Liver (tissue), 8 donors: ENCODE measurements at regions not wholly inside any gene's neighbourhood (a gene's known extent, or its start where the extent isn't known, plus 50 kb on each side); places are given as distances from the start of the nearest gene placed in this dataset.
"Not testable (repeated sequence)": the region's sequence is repeated elsewhere in the genome, so short reads cannot be mapped to it uniquely, and the experiment has no call there.

Source experiments
- DNase-seq: peaks from one replicate; pipeline ENCODE4 v3.0.0-alpha.2; 2017; ENCODE audit warnings: low spot score
- H3K27ac ChIP-seq, 2 donors: one replicate each; pipeline ENCODE4 v1.7.0; 2013; ENCODE audit warnings: inconsistent platforms in 2 of 2, low read length in 2 of 2, control low read depth in 1 of 2, low read depth in 1 of 2, mild to moderate bottlenecking in 1 of 2
- H3K27me3 ChIP-seq, 4 donors: one replicate each; pipeline versions ENCODE4 v1.6.1 to v1.7.0; 2013; ENCODE audit warnings: low read length in 3 of 4, inconsistent platforms in 1 of 4, mild to moderate bottlenecking in 1 of 4, moderate library complexity in 1 of 4; ENCODE audit not compliant: control insufficient read depth in 4 of 4, insufficient read depth in 4 of 4
- H3K36me3 ChIP-seq, 4 donors: one replicate each; pipeline versions ENCODE4 v1.6.1 to v1.7.0; 2013; ENCODE audit warnings: low read length in 3 of 4, mild to moderate bottlenecking in 3 of 4, low read depth in 1 of 4, moderate library complexity in 1 of 4; ENCODE audit not compliant: control insufficient read depth in 4 of 4, insufficient read depth in 3 of 4
- H3K4me1 ChIP-seq, 4 donors: one replicate each; pipeline versions ENCODE4 v1.6.1 to v1.7.0; 2013; ENCODE audit warnings: low read length in 3 of 4, mild to moderate bottlenecking in 3 of 4, moderate library complexity in 1 of 4; ENCODE audit not compliant: control insufficient read depth in 4 of 4, insufficient read depth in 4 of 4
- H3K4me3 ChIP-seq, 3 donors: one replicate each; pipeline versions ENCODE4 v1.6.1 to v1.7.0; 2013; ENCODE audit warnings: low read length in 3 of 3, control low read depth in 1 of 3, low read depth in 1 of 3, mild to moderate bottlenecking in 1 of 3
- H3K9ac ChIP-seq, 2 donors: one replicate each; pipeline ENCODE4 v1.7.0; 2013; ENCODE audit warnings: low read length in 2 of 2, mild to moderate bottlenecking in 2 of 2, moderate library complexity in 2 of 2, control low read depth in 1 of 2, low read depth in 1 of 2
- H3K9me3 ChIP-seq, 4 donors: one replicate each; pipeline versions ENCODE4 v1.6.1 to v1.7.0; 2013; ENCODE audit warnings: low read length in 3 of 4; ENCODE audit not compliant: control insufficient read depth in 4 of 4
- EGR1 ChIP-seq, 2 donors: IDR thresholded peaks; 2 replicates each; pipeline ENCODE4 v1.6.1; 2016 to 2018; ENCODE audit warnings: antibody characterized with exemption in 2 of 2, low read depth in 2 of 2
- GABPA ChIP-seq, 2 donors: IDR thresholded peaks in 1 of 2; conservative IDR thresholded peaks in 1 of 2; 2 replicates each; pipeline ENCODE4 v1.6.1; 2016; ENCODE audit warnings: antibody characterized with exemption in 2 of 2, mild to moderate bottlenecking in 1 of 2, moderate library complexity in 1 of 2
- HNF4A ChIP-seq, 2 donors: conservative IDR thresholded peaks; 2 replicates each; pipeline ENCODE4 v1.6.1; 2016; ENCODE audit warnings: antibody characterized with exemption in 2 of 2, mild to moderate bottlenecking in 2 of 2
- HNF4G ChIP-seq: IDR thresholded peaks from 2 replicates; pipeline ENCODE4 v1.6.1; 2016; ENCODE audit warnings: antibody characterized with exemption
- JUND ChIP-seq, 2 donors: IDR thresholded peaks; 2 replicates each; pipeline ENCODE4 v1.6.1; 2016; ENCODE audit warnings: antibody characterized with exemption in 2 of 2
- NR2F2 ChIP-seq: IDR thresholded peaks from 2 replicates; pipeline ENCODE4 v1.6.1; 2016; ENCODE audit warnings: antibody characterized with exemption
- RAD21 ChIP-seq, 2 donors: IDR thresholded peaks; 2 replicates each; pipeline ENCODE4 v1.6.1; 2016; ENCODE audit warnings: antibody characterized with exemption in 2 of 2, mild to moderate bottlenecking in 2 of 2
- RXRA ChIP-seq, 2 donors: IDR thresholded peaks; 2 replicates each; pipeline ENCODE4 v1.6.1; 2017 to 2018; ENCODE audit warnings: antibody characterized with exemption in 2 of 2, mild to moderate bottlenecking in 1 of 2
- SP1 ChIP-seq: IDR thresholded peaks from 2 replicates; pipeline ENCODE4 v1.6.1; 2018; ENCODE audit warnings: antibody characterized with exemption, mild to moderate bottlenecking
- TAF1 ChIP-seq: conservative IDR thresholded peaks from 2 replicates; pipeline ENCODE4 v1.6.1; 2016; ENCODE audit warnings: antibody characterized with exemption, mild to moderate bottlenecking
- YY1 ChIP-seq: IDR thresholded peaks from 2 replicates; pipeline ENCODE4 v1.6.1; 2016; ENCODE audit warnings: antibody characterized with exemption, mild to moderate bottlenecking
- WGBS: extraction: QIAGEN DNeasy Blood & Tissue Kit; methylation state at CpG from one replicate; pipeline ENCODE4 v1.1.7; 2013; 5-methylcytosine and 5-hydroxymethylcytosine counted together
- TF ChIP-seq, protein P1 (sequence below): fragments of 150-350 bp; IDR thresholded peaks from 2 replicates; pipeline ENCODE4 v1.5.1; 2017; ENCODE audit warnings: improper control_type of control experiment, low read depth, low read length; ENCODE audit not compliant: missing input control
- TF ChIP-seq, protein P2 (sequence below): IDR thresholded peaks from 2 replicates; pipeline ENCODE4 v1.6.1; 2016; ENCODE audit warnings: antibody characterized with exemption
- TF ChIP-seq, protein P3 (sequence below): IDR thresholded peaks from 2 replicates; pipeline ENCODE4 v1.6.1; 2016; ENCODE audit warnings: antibody characterized with exemption
- TF ChIP-seq, protein P4 (sequence below): IDR thresholded peaks from 2 replicates; pipeline ENCODE4 v1.6.1; 2016; ENCODE audit warnings: antibody characterized with exemption
- TF ChIP-seq, protein P5 (sequence below): IDR thresholded peaks from 2 replicates; pipeline ENCODE4 v1.6.1; 2016; ENCODE audit warnings: antibody characterized with exemption, mild to moderate bottlenecking
- donor health status: healthy.
- donor health status: healthy.
- donor health status: healthy.
- donor health status: healthy.
- donor health status: healthy.

DNA sequence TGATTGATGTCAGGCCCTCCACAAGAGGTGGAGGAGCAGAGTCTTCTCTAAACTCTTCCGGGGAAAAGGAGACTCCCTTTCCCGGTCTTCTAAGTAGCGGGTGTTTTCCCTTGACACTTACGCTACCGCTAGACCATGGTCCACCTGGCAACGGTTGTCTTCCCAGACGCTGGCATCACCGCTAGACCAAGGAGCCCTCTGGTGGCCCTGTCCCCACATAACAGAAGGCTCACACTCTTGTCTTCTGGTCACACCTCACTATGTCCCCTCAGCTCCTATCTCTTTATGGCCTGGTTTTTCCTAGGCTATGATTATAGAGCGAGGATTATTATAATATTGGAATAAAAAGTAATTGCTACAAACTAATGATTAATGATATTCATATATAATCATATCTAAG lies 532.5 kb upstream of the SYNCRIP start:
- not testable (repeated sequence) for H3K4me1 ChIP-seq, H3K9ac ChIP-seq, H3K4me3 ChIP-seq, H3K27ac ChIP-seq, H3K36me3 ChIP-seq, H3K9me3 ChIP-seq, H3K27me3 ChIP-seq
- peak; percentile 38 for DNase-seq
- 26% methylated on average over 9 of the region's 9 CpGs for WGBS
- peak; percentile 44 to 50 for TF ChIP-seq HNF4A (conservative IDR thresholded peaks at IDR 0.05)
- TF ChIP-seq, protein P1, sequence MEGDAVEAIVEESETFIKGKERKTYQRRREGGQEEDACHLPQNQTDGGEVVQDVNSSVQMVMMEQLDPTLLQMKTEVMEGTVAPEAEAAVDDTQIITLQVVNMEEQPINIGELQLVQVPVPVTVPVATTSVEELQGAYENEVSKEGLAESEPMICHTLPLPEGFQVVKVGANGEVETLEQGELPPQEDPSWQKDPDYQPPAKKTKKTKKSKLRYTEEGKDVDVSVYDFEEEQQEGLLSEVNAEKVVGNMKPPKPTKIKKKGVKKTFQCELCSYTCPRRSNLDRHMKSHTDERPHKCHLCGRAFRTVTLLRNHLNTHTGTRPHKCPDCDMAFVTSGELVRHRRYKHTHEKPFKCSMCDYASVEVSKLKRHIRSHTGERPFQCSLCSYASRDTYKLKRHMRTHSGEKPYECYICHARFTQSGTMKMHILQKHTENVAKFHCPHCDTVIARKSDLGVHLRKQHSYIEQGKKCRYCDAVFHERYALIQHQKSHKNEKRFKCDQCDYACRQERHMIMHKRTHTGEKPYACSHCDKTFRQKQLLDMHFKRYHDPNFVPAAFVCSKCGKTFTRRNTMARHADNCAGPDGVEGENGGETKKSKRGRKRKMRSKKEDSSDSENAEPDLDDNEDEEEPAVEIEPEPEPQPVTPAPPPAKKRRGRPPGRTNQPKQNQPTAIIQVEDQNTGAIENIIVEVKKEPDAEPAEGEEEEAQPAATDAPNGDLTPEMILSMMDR = peak; percentile 50
- TF ChIP-seq RAD21 (IDR thresholded peaks at IDR 0.05) = peak; percentile 81 to 86

DNA sequence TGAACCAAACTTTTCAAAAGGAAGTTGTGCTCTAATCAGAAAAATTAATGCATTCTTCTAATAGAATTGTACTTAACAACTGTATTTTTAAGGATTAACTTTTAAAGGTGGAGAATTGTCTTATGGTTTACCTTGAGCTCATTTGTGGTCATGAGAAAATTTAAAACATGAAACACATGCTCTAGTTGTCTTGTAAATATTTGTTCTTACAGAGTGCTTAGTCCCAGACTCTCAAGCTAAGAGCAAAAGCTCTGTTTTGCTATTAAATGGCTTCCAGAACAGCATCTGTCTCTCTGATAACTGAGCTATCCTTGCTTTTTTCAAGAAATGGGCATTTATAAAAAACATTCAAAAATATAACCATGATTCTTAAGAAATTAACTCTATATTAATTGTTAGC lies 512.2 kb upstream of the SYNCRIP start:
- H3K27ac ChIP-seq = no peak overlapping the region
- H3K9ac ChIP-seq = no peak overlapping the region
- H3K4me3 ChIP-seq = no peak overlapping the region
- H3K9me3 ChIP-seq = no peaks in the 10 kb centered on the region
- TF ChIP-seq, protein P2, sequence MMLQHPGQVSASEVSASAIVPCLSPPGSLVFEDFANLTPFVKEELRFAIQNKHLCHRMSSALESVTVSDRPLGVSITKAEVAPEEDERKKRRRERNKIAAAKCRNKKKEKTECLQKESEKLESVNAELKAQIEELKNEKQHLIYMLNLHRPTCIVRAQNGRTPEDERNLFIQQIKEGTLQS = no peak
- TF ChIP-seq, protein P3, sequence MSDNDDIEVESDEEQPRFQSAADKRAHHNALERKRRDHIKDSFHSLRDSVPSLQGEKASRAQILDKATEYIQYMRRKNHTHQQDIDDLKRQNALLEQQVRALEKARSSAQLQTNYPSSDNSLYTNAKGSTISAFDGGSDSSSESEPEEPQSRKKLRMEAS = no peak
- no peak for TF ChIP-seq HNF4G
- no peak for TF ChIP-seq EGR1 (IDR thresholded peaks at IDR 0.05; ENCODE audit: low read depth in 2 of 2)
- TF ChIP-seq, protein P4, sequence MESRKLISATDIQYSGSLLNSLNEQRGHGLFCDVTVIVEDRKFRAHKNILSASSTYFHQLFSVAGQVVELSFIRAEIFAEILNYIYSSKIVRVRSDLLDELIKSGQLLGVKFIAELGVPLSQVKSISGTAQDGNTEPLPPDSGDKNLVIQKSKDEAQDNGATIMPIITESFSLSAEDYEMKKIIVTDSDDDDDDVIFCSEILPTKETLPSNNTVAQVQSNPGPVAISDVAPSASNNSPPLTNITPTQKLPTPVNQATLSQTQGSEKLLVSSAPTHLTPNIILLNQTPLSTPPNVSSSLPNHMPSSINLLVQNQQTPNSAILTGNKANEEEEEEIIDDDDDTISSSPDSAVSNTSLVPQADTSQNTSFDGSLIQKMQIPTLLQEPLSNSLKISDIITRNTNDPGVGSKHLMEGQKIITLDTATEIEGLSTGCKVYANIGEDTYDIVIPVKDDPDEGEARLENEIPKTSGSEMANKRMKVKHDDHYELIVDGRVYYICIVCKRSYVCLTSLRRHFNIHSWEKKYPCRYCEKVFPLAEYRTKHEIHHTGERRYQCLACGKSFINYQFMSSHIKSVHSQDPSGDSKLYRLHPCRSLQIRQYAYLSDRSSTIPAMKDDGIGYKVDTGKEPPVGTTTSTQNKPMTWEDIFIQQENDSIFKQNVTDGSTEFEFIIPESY = no peak
- no peak for TF ChIP-seq GABPA (IDR thresholded peaks at IDR 0.05 in 1 of 2, conservative IDR thresholded peaks at IDR 0.05 in 1 of 2)
- no peak for TF ChIP-seq RXRA (IDR thresholded peaks at IDR 0.05)
- no peak for TF ChIP-seq JUND (IDR thresholded peaks at IDR 0.05)
- no peak for TF ChIP-seq TAF1
- TF ChIP-seq SP1 = no peak
- no peak for TF ChIP-seq HNF4A (conservative IDR thresholded peaks at IDR 0.05)
- no peak for TF ChIP-seq NR2F2
- TF ChIP-seq, protein P5, sequence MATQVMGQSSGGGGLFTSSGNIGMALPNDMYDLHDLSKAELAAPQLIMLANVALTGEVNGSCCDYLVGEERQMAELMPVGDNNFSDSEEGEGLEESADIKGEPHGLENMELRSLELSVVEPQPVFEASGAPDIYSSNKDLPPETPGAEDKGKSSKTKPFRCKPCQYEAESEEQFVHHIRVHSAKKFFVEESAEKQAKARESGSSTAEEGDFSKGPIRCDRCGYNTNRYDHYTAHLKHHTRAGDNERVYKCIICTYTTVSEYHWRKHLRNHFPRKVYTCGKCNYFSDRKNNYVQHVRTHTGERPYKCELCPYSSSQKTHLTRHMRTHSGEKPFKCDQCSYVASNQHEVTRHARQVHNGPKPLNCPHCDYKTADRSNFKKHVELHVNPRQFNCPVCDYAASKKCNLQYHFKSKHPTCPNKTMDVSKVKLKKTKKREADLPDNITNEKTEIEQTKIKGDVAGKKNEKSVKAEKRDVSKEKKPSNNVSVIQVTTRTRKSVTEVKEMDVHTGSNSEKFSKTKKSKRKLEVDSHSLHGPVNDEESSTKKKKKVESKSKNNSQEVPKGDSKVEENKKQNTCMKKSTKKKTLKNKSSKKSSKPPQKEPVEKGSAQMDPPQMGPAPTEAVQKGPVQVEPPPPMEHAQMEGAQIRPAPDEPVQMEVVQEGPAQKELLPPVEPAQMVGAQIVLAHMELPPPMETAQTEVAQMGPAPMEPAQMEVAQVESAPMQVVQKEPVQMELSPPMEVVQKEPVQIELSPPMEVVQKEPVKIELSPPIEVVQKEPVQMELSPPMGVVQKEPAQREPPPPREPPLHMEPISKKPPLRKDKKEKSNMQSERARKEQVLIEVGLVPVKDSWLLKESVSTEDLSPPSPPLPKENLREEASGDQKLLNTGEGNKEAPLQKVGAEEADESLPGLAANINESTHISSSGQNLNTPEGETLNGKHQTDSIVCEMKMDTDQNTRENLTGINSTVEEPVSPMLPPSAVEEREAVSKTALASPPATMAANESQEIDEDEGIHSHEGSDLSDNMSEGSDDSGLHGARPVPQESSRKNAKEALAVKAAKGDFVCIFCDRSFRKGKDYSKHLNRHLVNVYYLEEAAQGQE = no peak
- no peak for TF ChIP-seq YY1
- no peak for TF ChIP-seq RAD21 (IDR thresholded peaks at IDR 0.05)
- TF ChIP-seq, protein P1 = no peak
- H3K27me3 ChIP-seq = no peaks in the 10 kb centered on the region
- no peaks in the 10 kb centered on the region for H3K36me3 ChIP-seq
- H3K4me1 ChIP-seq = no peaks in the 10 kb centered on the region
- no peak for DNase-seq
